GM21367 (cell line): ENCODE measurements at regions not wholly inside any gene's neighbourhood (a gene's known extent, or its start where the extent isn't known, plus 50 kb on each side); places are given as distances from the start of the nearest gene placed in this dataset.
A peak's percentile ranks its signal among the peaks of the same experiment; 100 is the strongest.
"Not testable (repeated sequence)": the region's sequence is repeated elsewhere in the genome, so short reads cannot be mapped to it uniquely, and the experiment has no call there.

Source experiments
- ATAC-seq: cut with Tn5 transposase; IDR thresholded peaks from one replicate; pipeline ENCODE4 v1.9.1; 2021; ENCODE audit not compliant: unreplicated experiment

GRCh38 chr18:73043611-73044010 is 175.8 kb upstream of the NETO1 start:
- no peak for ATAC-seq

DNA sequence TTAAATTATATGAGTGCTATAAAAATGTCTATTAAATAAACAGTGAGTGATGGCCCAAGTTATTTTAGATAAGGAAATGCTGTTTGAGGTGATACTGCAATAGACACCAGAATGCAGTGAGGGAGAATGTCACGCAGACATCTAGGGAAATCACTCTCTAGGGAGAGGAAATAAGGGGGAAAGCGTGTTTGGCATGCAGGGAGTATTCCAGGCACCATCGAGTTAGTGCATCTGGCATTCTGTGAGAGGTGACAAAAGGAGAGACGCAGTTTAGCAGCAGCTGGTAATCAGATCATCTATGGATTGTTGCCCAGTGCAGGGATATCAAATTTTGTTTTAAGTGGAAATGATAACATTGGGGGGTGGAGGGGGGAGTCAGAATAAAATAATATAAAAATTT is 175.4 kb upstream of the NETO1 start:
- ATAC-seq: no peak

DNA sequence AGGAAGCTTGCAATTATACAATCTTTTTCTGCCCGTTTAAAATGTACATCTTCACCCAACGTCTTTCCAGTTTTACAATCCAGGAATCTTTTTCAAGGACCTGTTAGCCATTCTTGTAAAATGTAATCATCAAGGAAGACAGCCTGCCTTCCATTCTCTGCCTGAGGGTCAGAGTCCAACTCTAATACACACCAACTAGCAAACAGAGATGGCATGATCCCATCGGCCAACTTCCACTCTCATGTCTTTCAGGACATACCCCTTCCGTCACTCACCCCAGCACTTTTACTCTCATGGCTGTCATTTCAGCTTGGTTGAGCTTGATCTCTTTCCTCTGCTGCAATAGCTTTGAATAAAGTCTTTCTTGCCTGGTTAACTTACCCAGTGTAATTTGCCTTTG is 172.5 kb upstream of the NETO1 start:
- no peak for ATAC-seq

GRCh38 chr18:73038336-73038735 is 170.5 kb upstream of the NETO1 start:
- ATAC-seq: no peak

DNA sequence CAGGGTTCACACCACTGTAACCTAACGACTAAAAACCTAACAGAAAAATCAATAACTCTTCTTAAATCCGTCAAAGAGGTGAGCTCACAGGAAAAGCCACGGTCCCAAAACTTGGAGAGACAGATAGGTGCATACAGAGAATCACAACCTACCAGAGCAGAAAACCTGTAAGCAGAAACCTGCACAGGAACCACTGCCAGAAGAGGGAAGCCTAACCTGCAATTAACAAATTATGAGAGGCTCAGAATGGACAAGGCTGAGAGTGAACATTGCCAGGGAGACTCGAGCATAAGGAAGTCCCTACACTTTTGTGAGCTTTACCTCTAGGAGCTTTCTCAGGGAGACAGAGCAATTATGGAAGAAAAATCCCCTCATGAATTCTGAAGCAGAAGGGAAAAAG is 156.2 kb upstream of the NETO1 start:
- ATAC-seq: no peak

DNA sequence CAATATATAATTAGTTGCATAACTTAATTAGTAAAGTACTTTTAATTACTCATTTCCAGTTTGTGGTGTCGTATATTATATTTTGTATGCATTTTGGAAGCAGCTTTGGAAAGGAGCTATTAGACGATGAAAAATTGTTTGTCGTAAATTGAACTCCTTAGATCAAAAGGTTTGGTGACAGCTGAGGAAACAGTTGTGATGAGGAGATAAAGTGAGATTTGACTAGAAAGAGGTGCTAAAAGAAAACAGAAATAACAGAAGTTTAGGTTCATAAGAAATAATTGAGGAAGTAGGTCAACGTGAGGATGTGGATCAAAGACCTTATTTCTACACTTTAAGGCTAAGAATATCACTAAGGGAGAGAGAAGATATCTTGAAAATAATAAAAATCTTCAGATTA is 141.9 kb upstream of the NETO1 start:
- no peak for ATAC-seq

DNA sequence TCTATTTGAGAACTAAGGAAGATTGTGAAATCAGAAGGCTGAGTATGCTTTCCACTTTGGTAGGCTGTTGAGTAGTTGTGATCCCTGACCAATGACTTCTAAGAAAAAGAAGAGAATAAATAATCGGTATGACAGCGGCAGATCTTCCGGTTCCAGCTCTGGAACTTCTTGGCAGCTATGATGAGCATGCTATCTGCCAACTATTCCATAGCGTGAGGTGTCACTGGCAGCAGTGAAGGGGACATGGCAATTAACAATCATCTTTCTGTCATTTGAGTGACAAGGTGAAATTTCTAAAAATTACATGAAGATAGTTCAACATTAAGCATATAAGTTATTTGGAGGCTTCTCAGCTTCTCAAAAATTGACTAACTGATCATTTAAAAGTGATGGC is 140.1 kb upstream of the NETO1 start:
- no peak for ATAC-seq

DNA sequence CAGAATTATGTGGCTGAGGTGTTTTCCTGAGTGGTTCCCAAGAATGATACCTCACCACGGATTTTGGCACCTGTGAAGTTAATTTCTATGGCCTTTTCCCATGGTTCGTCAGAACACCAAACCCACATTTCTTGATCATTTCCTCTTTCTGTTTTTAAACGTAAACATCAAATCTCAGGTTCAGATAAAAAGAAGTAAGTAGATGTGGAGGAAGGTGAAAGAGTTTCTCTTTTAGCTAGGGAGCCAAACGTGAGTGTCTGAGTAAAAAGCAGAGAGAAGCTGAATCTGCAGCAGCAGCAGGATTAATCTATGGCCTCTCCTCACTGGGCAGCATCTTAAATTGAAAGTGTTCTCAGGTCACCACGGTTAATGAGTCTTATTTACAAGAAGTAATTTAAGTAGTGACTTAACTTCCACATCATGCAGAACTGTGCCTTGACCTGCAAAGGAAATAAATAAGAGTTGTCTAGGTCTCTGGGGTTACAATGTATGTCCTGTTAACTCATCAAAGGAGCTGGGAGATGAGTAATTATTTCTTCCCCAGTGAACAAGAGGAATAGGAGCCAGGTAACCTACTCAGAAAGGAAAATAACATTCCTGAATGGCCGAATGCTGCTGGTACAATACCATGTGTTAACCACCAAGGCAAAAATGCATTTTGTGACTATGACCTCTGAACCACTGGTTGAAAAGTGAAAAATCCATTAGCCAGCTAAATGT is 139.6 kb upstream of the NETO1 start:
- ATAC-seq: peak; percentile 48

DNA sequence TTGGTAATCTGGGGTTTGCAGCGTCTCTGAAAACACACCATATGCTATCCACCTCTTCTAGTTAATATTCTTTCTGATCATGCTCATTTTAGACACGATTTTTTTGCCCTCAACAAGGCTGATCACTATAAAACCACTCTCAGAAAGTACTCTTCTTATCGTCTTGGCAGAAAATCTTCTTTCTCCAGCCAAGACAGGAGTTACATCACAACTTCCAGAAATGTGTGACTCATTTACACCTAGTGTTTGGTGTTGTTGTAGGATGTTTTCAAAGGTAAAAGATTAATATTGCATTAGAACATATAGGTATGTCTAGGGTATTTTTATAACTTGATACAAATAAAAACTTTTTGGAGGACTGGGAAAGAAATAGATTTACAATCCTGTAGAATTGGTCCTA is 138.5 kb upstream of the NETO1 start:
- no peak for ATAC-seq

DNA sequence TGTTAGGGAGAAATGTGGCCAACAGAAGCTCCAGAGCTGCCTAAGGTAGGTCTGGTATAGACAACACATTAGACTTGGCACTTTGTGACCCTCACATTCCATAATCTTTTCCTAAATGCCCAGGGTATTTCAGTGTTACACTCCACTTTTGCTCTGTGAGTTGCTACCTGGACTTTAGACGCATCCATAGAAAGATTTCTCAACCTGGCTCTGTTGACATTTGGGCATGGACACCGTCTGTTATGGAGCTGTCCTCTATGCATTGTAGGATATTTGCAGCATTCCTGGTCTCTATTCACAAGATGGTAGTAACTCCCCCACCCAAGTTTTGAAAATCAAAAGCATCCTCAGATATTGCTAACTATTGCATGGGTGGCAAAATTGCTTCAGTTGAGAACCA is 136.5 kb upstream of the NETO1 start:
- no peak for ATAC-seq

DNA sequence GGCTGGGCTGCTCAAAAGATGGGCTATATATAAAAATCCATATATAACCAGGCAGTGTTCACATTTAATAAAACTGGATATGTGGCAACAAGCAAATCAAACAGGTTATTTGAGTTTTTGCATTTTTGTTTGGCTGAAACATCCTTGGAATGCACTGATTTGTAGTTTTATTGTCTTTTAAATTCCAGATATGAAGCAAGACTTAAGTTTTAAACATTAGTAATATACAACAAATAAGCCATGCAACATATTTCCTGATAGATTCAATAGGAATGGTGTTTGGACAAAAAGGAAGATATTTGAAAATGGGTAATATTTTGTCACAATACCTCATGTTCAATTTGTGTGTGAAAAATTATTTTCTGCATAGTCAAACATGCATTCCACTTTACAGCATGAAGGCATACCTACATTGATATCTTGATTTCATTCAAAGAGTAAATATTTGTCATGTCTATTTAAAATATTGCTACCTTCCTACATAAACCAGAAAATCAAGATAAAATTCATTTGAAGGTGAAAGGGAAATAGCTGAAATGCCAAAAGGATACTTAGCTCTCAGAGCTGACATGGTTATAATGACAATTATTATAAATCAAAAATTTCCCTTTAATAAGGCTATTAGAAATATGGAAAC is 132.3 kb upstream of the NETO1 start:
- ATAC-seq: no peak

GRCh38 chr18:72995558-72995957 is 127.8 kb upstream of the NETO1 start:
- no peak for ATAC-seq

DNA sequence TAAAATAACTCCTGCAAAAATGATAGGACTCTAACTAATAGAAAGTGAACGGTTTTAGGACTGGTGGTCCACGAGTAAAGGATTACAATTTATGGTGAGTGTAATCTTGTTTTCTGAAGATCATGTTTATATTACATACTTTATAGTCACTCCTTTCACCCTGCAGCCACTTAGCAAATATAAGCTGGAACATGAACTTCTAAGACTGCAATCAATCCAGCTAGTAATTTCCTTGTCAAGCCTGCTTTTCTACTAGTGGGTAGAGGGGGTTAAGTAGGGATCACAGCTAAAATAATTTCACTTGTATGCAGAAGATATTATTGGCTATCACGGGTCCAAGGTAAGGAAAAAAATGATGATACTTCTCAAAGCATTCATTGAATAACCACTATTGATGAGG is 125.5 kb upstream of the NETO1 start:
- ATAC-seq: no peak

DNA sequence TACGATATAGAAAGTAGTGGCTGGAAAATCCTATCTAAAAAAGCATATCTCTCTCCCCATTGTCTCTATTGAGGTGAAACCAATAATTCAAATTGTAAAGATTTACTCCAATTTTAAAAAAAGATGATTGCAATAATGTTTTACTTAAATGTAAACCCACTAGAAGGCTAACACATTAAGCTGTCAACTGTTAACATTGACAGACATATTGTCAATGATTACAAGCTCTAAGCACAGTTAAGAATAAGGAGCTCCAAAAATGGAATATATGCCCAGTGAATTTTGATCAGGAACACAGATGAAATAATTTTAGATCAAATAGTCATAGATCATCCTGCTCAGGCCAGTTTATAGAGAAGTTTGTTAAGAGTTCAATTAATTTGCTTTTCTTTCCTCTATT is 123.6 kb upstream of the NETO1 start:
- ATAC-seq: no peak

- not testable (repeated sequence) for ATAC-seq
Observed at GRCh38 chr18:72987570-72987969, 119.8 kb upstream of the NETO1 start.

DNA sequence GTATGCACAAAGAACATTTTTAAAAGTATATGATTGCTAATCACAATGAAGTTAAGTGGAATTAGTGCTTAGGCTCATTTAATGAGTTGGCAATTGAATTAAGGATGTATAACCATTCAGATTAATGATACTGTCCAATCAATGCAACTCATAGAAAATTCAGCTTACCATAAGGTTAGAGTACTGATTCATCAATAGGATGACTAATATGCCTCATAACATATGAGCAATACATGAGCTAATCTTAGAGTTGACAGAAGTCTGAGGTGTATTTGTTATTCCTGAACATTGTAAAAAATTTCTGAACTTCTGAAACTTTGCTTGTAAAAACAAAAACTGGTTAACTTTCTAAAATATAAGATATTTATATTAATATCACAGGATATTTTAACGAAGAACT is 118.3 kb upstream of the NETO1 start:
- no peak for ATAC-seq

DNA sequence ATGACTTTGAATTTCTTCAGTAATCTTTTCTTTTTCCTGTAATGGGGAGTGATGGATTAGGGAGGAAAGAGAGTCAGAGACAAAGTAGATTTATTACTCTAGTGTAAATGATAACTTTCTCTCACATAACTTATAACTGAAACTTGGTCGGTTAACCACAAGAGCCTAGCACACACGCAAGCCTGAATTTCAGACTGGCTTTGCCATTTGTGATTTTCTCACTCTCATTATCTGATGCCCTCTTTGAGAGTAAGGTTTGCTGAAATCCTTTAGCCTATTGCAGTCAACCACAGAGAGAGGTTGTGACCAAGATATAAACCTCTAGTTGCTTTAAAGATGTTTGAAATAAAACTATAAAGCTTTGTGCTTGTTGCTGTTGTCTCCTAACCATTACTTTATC is 117.9 kb upstream of the NETO1 start:
- ATAC-seq: no peak

GRCh38 chr18:72984290-72984689 is 116.5 kb upstream of the NETO1 start:
- ATAC-seq: no peak

- ATAC-seq: no peak
Observed at GRCh38 chr18:72973841-72974240, 106.1 kb upstream of the NETO1 start.

- no peak for ATAC-seq
Observed at GRCh38 chr18:72965616-72966015, 97.8 kb upstream of the NETO1 start.

DNA sequence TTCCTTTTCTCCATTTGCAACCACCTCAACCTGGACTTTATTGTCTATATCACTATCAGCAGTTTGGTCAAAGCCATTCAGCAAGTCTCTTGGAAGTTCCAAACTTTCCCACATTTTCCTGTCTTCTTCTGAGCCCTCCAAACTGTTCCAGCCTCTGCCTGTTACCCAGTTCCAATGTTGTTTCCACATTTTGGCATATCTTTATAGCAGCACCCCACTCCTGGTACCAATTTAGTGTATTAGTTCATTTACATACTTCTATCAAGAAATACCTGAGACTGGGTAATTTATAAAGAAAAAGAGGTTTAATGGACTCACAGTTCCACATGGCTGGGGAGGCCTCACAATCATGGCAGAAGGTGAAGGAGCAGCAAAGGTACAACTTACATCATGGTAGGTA is 90.4 kb upstream of the NETO1 start:
- not testable (repeated sequence) for ATAC-seq

DNA sequence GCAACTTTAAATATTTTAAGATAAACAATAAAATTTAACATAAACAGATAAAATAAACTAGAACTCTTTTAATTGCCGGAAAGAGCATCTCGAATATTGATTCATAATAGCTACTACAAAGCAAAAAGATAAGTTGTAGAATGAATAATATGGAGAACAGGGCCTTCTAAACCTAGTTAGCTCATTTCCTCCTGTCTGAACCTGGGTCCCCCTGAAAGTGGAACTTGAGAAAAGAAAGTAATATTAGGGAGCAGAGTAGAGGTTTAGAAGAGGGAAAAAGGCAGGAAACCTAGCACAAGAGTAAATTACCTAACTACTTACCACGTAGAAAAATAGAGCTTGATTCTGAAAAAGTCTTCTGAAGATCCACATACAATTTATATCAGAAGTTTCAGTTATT is 80.7 kb upstream of the NETO1 start:
- ATAC-seq: no peak

GRCh38 chr18:72942766-72943165 is 75.0 kb upstream of the NETO1 start:
- ATAC-seq: no peak
